HG03196 (cell line): ENCODE measurements at regions not wholly inside any gene's neighbourhood (a gene's known extent, or its start where the extent isn't known, plus 50 kb on each side); places are given as distances from the start of the nearest gene placed in this dataset.
"Not testable (repeated sequence)": the region's sequence is repeated elsewhere in the genome, so short reads cannot be mapped to it uniquely, and the experiment has no call there.

ENCODE experiments used
- ATAC-seq: cut with Tn5 transposase; IDR thresholded peaks from one replicate; pipeline ENCODE4 v1.9.1; 2021; ENCODE audit not compliant: unreplicated experiment

GRCh38 chr7:119545118-119545517, 727.9 kb upstream of the KCND2 start:
- no peak for ATAC-seq

DNA sequence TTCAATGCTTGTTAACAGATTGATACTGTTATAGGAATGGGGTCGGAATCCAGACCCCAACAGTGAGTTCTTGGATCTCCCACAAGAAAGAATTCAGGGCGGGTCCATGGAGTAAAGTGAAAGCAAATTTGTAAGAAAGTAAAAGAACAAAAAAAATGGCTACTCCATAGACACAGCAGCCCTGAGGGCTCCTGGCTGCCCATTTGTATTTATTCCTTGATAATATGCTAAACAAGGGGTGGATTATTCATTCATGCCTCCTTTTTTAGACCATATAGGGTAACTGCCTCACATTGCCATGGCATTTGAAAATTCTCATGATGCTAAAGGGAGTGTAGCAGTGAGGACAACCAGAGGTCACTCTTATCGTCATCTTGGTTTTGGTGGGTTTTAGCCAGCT, 717.2 kb upstream of the KCND2 start:
- ATAC-seq, result no peak

- ATAC-seq, result no peak
Observed at GRCh38 chr7:119556436-119556835, 716.5 kb upstream of the KCND2 start.

DNA sequence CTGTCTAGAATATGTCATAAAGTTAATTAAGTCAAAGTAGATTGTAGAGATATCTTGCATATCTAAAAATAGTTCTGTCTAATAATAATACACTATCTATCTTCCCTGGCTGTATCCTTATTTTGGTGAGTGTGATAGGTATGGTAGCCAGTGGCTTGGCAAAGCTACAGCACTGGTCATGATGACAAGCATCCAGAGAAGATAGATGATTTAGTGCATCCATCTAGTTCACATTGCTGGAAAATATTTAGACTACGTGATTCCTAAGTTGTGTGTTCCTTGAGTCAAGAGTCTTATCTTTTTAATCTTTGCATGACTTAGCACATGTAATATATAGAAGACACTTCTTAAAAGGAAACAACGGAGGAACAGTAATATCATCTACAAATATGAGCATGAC, 711.2 kb upstream of the KCND2 start:
- ATAC-seq, result no peak

GRCh38 chr7:119562839-119563238, 710.1 kb upstream of the KCND2 start:
- ATAC-seq, result no peak

DNA sequence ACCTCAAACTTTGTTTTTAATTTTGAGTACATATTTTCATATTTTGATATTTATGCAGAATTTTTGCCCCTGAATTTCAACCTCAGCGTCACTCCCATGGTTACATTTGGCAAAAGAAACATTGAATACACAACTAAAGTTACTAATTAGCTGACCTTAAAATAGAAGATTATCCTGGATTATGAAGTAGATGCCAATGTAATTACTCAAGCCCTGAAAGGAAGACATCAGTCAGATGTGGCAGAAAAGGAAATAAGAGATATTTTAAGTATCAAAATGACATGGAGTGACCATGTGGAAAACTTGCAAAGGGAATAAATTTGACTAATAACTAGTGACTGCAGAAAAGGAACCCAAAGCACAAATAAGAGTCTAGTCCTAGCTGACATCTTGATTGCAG, 701.3 kb upstream of the KCND2 start:
- ATAC-seq, result no peak

GRCh38 chr7:119572132-119572531, 700.8 kb upstream of the KCND2 start:
- ATAC-seq, result no peak

- ATAC-seq, result no peak
Observed at GRCh38 chr7:119572541-119572940, 700.4 kb upstream of the KCND2 start.

GRCh38 chr7:119578116-119578515, 694.9 kb upstream of the KCND2 start:
- ATAC-seq, result no peak

DNA sequence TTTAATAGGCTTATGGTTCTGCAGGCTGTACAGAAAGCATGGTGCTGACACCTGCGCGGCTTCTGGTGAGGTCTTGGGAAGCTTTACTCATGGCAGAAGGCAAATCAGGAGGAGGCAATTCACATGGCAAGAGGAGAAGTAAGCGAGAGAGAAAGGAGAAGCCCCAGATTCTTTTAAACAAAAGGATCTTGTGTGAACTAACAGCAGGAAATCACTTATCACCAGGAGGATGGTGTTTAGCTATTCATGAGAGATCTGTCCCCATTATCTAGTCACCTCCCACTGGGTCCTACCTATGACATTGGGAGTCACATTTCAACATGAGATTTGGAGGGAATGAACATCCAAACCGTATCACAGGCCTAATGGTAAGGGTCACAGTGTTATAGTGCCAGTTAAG, 678.0 kb upstream of the KCND2 start:
- no peak for ATAC-seq

GRCh38 chr7:119596651-119597050, 676.3 kb upstream of the KCND2 start:
- ATAC-seq, result no peak

- no peak for ATAC-seq
Observed at GRCh38 chr7:119606297-119606696, 666.7 kb upstream of the KCND2 start.

DNA sequence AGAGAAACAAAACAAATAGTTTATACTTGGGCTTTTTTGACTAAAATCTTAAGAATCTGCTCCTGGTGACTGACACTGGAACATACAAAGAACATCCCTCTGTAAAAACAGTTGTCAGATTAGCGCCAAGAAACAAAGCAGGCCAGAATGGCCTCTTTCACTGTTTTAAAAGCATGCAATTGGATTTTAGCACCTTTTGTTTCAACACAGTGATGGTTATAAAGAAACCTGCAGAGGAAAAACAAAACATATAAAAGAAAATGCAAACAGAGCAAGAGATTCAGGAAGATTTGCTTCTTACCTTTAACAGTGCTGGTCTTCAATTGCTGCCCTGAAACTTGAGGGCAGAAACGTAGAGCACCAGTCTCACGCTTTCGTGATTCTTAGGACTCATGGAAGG, 652.2 kb upstream of the KCND2 start:
- no peak for ATAC-seq

- ATAC-seq, result no peak
Observed at GRCh38 chr7:119623427-119623826, 649.5 kb upstream of the KCND2 start.

- ATAC-seq, result no peak
Observed at GRCh38 chr7:119630406-119630969, 642.5 kb upstream of the KCND2 start.

DNA sequence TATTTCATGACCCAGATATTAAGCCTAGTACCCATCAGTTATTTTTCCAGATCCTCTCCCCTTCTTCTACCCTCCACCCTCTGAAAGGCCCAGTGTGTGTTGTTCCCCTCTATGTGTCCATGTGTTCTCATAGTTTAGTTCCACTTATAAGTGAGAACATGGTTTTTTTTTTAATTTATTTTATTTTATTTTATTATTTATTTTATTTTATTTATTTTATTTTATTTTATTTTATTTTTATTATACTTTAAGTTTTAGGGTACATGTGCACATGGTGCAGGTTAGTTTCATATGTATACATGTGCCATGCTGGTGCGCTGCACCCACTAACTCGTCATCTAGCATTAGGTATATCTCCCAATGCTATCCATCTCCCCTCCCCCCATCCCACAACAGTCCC, 639.2 kb upstream of the KCND2 start:
- not testable (repeated sequence) for ATAC-seq

GRCh38 chr7:119640326-119640725, 632.6 kb upstream of the KCND2 start:
- no peak for ATAC-seq

- ATAC-seq, result no peak
Observed at GRCh38 chr7:119640861-119641260, 632.1 kb upstream of the KCND2 start.

- no peak for ATAC-seq
Observed at GRCh38 chr7:119643558-119643957, 629.4 kb upstream of the KCND2 start.

DNA sequence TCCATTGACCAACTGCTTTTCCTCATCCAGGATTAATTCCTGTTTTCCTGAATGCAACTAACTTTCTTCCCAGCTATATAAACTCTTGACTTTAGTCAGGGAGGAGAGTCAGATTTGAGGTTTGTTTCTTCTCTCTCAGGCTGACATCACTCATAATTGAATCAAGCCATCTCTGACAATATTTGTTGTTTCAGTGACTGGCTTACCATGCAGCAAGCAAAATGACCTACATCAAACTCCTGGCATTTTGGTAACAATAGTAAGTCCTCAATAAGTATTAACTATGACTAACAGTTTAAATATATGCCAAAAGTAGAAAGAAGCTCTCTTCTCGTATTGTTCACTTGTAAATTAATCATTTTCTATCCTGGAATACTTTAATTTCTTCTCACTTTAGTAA, 625.7 kb upstream of the KCND2 start:
- no peak for ATAC-seq

DNA sequence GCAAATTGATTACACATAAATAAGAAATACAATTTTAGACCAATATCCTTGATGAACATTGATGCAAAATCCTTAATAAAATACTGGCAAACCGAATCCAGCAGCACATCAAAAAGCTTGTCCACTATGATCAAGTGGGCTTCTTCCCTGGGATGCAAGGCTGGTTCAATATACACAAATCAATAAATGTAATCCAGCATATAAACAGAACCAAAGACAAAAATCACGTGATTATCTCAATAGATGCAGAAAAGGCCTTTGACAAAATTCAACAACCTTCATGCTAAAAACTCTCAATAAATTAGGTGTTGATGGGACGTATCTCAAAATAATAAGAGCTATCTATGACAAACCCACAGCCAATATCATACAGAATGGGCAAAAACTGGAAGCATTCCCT, 624.2 kb upstream of the KCND2 start:
- ATAC-seq, result not testable (repeated sequence)

DNA sequence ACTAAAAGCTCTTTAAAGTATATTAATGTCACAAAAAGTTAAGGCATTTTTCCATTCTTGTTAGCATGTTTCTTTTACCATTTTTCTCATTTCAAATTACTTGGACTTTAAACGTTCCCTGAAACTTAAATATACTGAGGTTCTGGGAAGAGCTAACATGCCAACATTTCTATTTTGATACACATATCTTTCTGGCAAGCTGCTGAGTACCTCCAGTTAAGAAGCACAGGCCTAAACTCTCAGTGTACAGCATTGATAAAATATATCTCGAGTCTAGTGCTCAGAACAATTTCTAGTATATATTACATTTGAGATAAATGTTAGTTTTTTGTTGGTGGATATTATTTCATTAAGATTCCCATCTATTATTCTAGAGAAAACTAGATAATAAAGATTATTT, 612.9 kb upstream of the KCND2 start:
- no peak for ATAC-seq

- no peak for ATAC-seq
Observed at GRCh38 chr7:119664601-119665000, 608.4 kb upstream of the KCND2 start.

DNA sequence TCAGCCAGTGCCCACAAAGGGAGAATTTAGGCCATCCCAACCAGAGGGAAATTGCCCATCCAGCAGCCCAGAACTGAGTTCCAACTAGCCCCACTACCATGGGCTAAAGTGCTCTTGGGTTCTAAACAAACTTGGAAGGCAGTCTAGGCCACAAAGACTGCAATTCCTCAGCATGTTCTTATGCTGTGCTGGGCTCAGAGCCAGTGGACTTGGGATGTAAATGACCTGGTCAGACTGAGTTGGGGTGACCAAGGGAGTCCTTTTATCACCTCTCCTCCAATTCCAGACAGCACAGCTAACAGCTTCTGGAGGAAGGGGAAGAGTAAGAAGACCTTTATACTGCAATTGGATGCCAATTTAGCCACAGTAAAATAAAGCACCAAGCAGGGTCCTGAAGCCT, 607.2 kb upstream of the KCND2 start:
- no peak for ATAC-seq
